GM21360 (cell line): ENCODE measurements at regions not wholly inside any gene's neighbourhood (a gene's known extent, or its start where the extent isn't known, plus 50 kb on each side); places are given as distances from the start of the nearest gene placed in this dataset.
"Not testable (repeated sequence)": the region's sequence is repeated elsewhere in the genome, so short reads cannot be mapped to it uniquely, and the experiment has no call there.

ENCODE experiments used
- ATAC-seq: cut with Tn5 transposase; IDR thresholded peaks from one replicate; pipeline ENCODE4 v1.9.1; 2021; ENCODE audit warnings: mild to moderate bottlenecking, moderate library complexity; ENCODE audit not compliant: unreplicated experiment

GRCh38 chr13:75180805-75181455 is 301.0 kb downstream of the TBC1D4 start:
- ATAC-seq = no peak

- no peak for ATAC-seq
Observed at GRCh38 chr13:75178436-75178835, 303.5 kb downstream of the TBC1D4 start.

- no peak for ATAC-seq
Observed at GRCh38 chr13:75175575-75175974, 306.4 kb downstream of the TBC1D4 start.

GRCh38 chr13:75175097-75175496 is 306.9 kb downstream of the TBC1D4 start:
- ATAC-seq = not testable (repeated sequence)

- no peak for ATAC-seq
Observed at GRCh38 chr13:75174481-75174880, 307.5 kb downstream of the TBC1D4 start.

- no peak for ATAC-seq
Observed at GRCh38 chr13:75173457-75174356, 308.3 kb downstream of the TBC1D4 start.

- ATAC-seq = no peak
Observed at GRCh38 chr13:75170311-75170710, 311.7 kb downstream of the TBC1D4 start.

- no peak for ATAC-seq
Observed at GRCh38 chr13:75165543-75166230, 316.3 kb downstream of the TBC1D4 start.

- no peak for ATAC-seq
Observed at GRCh38 chr13:75161804-75162203, 320.2 kb downstream of the TBC1D4 start.

- ATAC-seq = no peak
Observed at GRCh38 chr13:75160984-75161383, 321.0 kb downstream of the TBC1D4 start.

GRCh38 chr13:75154331-75154730 is 327.6 kb downstream of the TBC1D4 start:
- ATAC-seq = no peak

- no peak for ATAC-seq
Observed at GRCh38 chr13:75153834-75154233, 328.1 kb downstream of the TBC1D4 start.

GRCh38 chr13:75153386-75153785 is 328.6 kb downstream of the TBC1D4 start:
- no peak for ATAC-seq

GRCh38 chr13:75151081-75151643 is 330.8 kb downstream of the TBC1D4 start:
- ATAC-seq = no peak

GRCh38 chr13:75149776-75150175 is 332.2 kb downstream of the TBC1D4 start:
- ATAC-seq = no peak

GRCh38 chr13:75147946-75148345 is 334.0 kb downstream of the TBC1D4 start:
- ATAC-seq = no peak

GRCh38 chr13:75146436-75146835 is 335.5 kb downstream of the TBC1D4 start:
- ATAC-seq = no peak

GRCh38 chr13:75145927-75146326 is 336.0 kb downstream of the TBC1D4 start:
- no peak for ATAC-seq

- no peak for ATAC-seq
Observed at GRCh38 chr13:75139291-75139690, 342.7 kb downstream of the TBC1D4 start.

- ATAC-seq = no peak
Observed at GRCh38 chr13:75137911-75138571, 343.9 kb downstream of the TBC1D4 start.

GRCh38 chr13:75136151-75136550 is 345.8 kb downstream of the TBC1D4 start:
- no peak for ATAC-seq
